Adrenal gland (tissue), 5 donors: ENCODE measurements at regions not wholly inside any gene's neighbourhood (a gene's known extent, or its start where the extent isn't known, plus 50 kb on each side); places are given as distances from the start of the nearest gene placed in this dataset.

Source experiments
- CTCF ChIP-seq, 6 experiments: fragments of 450-650 bp in 4 of 6; fragments of 200-600 bp in 2 of 6; sonication (generic) in 1 of 6; IDR thresholded peaks; 1 replicate in 5 of 6; 2 replicates in 1 of 6; pipeline versions ENCODE4 v1.5.1 to v1.8.0; 2016 to 2021; ENCODE audit warnings: antibody characterized with exemption in 6 of 6, mild to moderate bottlenecking in 2 of 6, moderate library complexity in 1 of 6
- POLR2A ChIP-seq, 2 donors: fragments of 450-650 bp; IDR thresholded peaks; one replicate each; pipeline ENCODE4 v1.6.1; 2017; ENCODE audit warnings: antibody characterized with exemption in 2 of 2, mild to moderate bottlenecking in 2 of 2, moderate library complexity in 1 of 2
- donor health status: DM: no; HTN: no; CAD: no.

GRCh38 chr6:163711615-163712565 lies 297.4 kb downstream of the QKI start:
- TF ChIP-seq CTCF (IDR thresholded peaks at IDR 0.05) (no peak), POLR2A (IDR thresholded peaks at IDR 0.05) (no peak)
